GM18873 (cell line): ENCODE measurements at regions not wholly inside any gene's neighbourhood (a gene's known extent, or its start where the extent isn't known, plus 50 kb on each side); places are given as distances from the start of the nearest gene placed in this dataset.

ENCODE experiments used
- ATAC-seq: cut with Tn5 transposase; IDR thresholded peaks from one replicate; pipeline ENCODE4 v1.9.1; 2021; ENCODE audit warnings: mild to moderate bottlenecking, moderate library complexity, moderate number of reproducible peaks; ENCODE audit not compliant: unreplicated experiment, low FRiP score

- no peak for ATAC-seq
Observed at GRCh38 chr13:106814463-106814862, 246.5 kb upstream of the ARGLU1 start.

- ATAC-seq: no peak
Observed at GRCh38 chr13:106810069-106810468, 242.1 kb upstream of the ARGLU1 start.

GRCh38 chr13:106804991-106805390 is 237.1 kb upstream of the ARGLU1 start:
- no peak for ATAC-seq

- no peak for ATAC-seq
Observed at GRCh38 chr13:106802917-106803316, 235.0 kb upstream of the ARGLU1 start.

GRCh38 chr13:106799781-106800335 is 231.9 kb upstream of the ARGLU1 start:
- ATAC-seq: no peak

- ATAC-seq: no peak
Observed at GRCh38 chr13:106797081-106797640, 229.2 kb upstream of the ARGLU1 start.

- peak; percentile 53 for ATAC-seq
Observed at GRCh38 chr13:106796280-106797047, 228.5 kb upstream of the ARGLU1 start.

GRCh38 chr13:106795847-106796246 is 227.9 kb upstream of the ARGLU1 start:
- ATAC-seq: no peak

- no peak for ATAC-seq
Observed at GRCh38 chr13:106794117-106794516, 226.2 kb upstream of the ARGLU1 start.

- no peak for ATAC-seq
Observed at GRCh38 chr13:106789911-106790310, 222.0 kb upstream of the ARGLU1 start.

GRCh38 chr13:106786006-106786563 is 218.1 kb upstream of the ARGLU1 start:
- ATAC-seq: no peak

- no peak for ATAC-seq
Observed at GRCh38 chr13:106774621-106775020, 206.7 kb upstream of the ARGLU1 start.

GRCh38 chr13:106772006-106772601 is 204.2 kb upstream of the ARGLU1 start:
- ATAC-seq: no peak

- no peak for ATAC-seq
Observed at GRCh38 chr13:106768991-106769390, 201.1 kb upstream of the ARGLU1 start.

GRCh38 chr13:106762708-106763107 is 194.8 kb upstream of the ARGLU1 start:
- ATAC-seq: no peak

GRCh38 chr13:106756446-106756845 is 188.5 kb upstream of the ARGLU1 start:
- ATAC-seq: no peak

- ATAC-seq: no peak
Observed at GRCh38 chr13:106755542-106755941, 187.6 kb upstream of the ARGLU1 start.

GRCh38 chr13:106753251-106753650 is 185.3 kb upstream of the ARGLU1 start:
- ATAC-seq: no peak

GRCh38 chr13:106752584-106753170 is 184.7 kb upstream of the ARGLU1 start:
- no peak for ATAC-seq

GRCh38 chr13:106748785-106749184 is 180.8 kb upstream of the ARGLU1 start:
- ATAC-seq: no peak

GRCh38 chr13:106744516-106744915 is 176.6 kb upstream of the ARGLU1 start:
- no peak for ATAC-seq
